ENCODE measurements at regions not wholly inside any gene's neighbourhood (a gene's known extent, or its start where the extent isn't known, plus 50 kb on each side); places are given as distances from the start of the nearest gene placed in this dataset.
"Not testable (repeated sequence)": the region's sequence is repeated elsewhere in the genome, so short reads cannot be mapped to it uniquely, and the experiment has no call there.

GRCh38 chr3:153032891-153033290 is 129.1 kb upstream of the RAP2B start:
- FAIRE-seq: no peak

GRCh38 chr3:153036846-153037245 is 125.2 kb upstream of the RAP2B start:
- no peak for FAIRE-seq

DNA sequence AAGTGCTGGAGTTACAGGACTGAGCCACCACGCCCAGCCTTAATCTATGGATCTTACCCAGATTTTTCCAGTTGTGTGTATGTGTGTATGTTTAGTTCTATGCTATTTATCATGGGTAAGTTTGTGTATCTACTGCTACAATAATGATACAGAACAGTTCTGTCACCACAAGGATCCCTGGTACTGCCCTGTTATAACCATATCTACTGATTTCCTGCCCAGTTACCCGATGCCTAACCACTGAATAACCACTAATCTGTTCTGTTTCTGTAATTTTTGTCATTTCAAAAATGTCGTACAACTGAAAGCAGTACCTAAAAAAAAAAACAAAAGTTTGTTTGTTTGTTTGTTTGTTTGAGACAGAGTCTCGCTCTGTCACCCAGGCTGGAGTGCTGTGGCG is 123.7 kb upstream of the RAP2B start:
- no peak for FAIRE-seq

DNA sequence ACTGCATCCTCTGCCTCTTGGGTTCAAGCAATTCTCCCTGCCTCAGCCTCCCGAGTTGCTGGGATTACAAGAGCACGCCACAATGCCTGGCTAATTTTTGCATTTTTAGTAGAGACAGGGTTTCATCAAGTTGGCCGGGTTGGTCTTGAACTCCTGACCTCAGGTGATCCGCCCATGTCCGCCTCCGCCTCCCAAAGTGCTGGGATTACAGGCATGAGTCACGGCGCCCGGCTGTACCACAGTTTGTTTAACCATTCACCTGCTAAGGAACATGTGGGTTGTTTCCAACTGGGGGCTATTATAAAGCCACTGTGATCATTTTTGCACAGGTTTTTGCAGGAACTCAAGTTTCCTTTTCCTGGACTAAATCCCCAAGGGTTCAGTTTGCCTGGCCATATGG is 123.2 kb upstream of the RAP2B start:
- no peak for FAIRE-seq

DNA sequence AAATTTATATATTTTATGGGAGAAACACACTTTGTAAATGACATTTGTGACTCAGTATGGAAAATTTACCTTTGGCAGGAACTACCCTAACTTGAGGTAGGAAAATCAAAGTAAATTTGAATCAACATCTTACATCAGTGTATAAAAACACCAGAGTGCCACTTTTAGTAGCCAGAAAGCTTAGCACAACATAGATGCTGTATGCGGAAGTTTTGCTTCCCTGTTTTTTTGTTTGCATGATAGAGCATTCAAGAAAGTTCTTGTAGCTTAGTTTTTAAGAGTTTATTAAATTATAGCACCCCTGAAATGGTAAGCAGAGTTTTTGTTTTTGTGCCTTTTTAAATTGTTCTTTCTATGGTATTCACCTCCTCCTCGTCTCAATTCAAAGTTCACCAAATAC is 120.8 kb upstream of the RAP2B start:
- no peak for FAIRE-seq

GRCh38 chr3:153042088-153042487 is 119.9 kb upstream of the RAP2B start:
- no peak for FAIRE-seq

- no peak for FAIRE-seq
Observed at GRCh38 chr3:153043729-153044328, 118.2 kb upstream of the RAP2B start.

- no peak for FAIRE-seq
Observed at GRCh38 chr3:153045150-153045549, 116.9 kb upstream of the RAP2B start.

DNA sequence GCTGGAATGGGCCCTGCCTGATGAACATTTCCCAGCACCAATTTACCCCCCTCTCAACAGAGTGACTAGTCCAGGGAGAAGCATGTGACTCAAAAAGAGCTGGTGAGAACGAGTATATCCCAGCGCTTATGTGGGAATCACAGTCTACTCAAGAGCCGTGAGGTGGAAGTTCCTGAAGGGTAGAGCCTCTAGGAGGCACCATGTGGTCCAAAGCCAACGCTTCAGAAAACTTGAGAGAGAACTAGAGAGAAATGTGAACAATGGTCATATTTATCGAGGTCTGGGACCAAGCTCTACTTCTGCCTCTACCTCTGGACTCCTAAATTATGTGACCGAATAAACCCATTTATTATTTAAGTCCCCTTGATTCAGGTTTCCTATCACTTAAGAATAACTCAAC is 111.0 kb upstream of the RAP2B start:
- FAIRE-seq: no peak

- FAIRE-seq: no peak
Observed at GRCh38 chr3:153051427-153052095, 110.5 kb upstream of the RAP2B start.

- no peak for FAIRE-seq
Observed at GRCh38 chr3:153052096-153052460, 109.9 kb upstream of the RAP2B start.

- FAIRE-seq: no peak
Observed at GRCh38 chr3:153055217-153055616, 106.8 kb upstream of the RAP2B start.

DNA sequence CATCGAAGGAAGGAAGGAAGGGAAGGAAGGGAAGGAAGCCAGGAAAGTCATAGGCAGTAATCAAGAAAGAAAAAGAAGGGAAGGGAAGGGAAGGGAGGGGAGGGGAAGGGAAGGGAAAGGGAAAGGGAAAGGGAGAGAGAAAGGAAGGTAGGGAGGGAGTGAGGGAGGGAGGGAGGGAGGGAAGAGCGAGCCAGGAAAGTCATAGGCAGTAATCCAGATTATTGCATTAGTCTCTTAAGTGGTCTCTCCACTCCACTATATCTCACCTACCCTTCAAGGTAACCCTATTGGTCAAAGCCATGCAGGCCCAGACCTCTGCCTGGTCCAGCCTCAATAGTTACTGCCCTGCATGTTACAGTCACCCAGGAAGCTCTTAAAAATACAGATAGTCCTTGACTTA is 106.2 kb upstream of the RAP2B start:
- no peak for FAIRE-seq

GRCh38 chr3:153058031-153058688 is 103.9 kb upstream of the RAP2B start:
- not testable (repeated sequence) for FAIRE-seq

- FAIRE-seq: no peak
Observed at GRCh38 chr3:153060346-153060745, 101.7 kb upstream of the RAP2B start.

GRCh38 chr3:153061938-153062528 is 100.0 kb upstream of the RAP2B start:
- FAIRE-seq: no peak

- no peak for FAIRE-seq
Observed at GRCh38 chr3:153063337-153063736, 98.7 kb upstream of the RAP2B start.

- FAIRE-seq: no peak
Observed at GRCh38 chr3:153066983-153067382, 95.0 kb upstream of the RAP2B start.

GRCh38 chr3:153069598-153070510 is 92.2 kb upstream of the RAP2B start:
- FAIRE-seq: no peak

- FAIRE-seq: no peak
Observed at GRCh38 chr3:153070511-153070868, 91.5 kb upstream of the RAP2B start.

DNA sequence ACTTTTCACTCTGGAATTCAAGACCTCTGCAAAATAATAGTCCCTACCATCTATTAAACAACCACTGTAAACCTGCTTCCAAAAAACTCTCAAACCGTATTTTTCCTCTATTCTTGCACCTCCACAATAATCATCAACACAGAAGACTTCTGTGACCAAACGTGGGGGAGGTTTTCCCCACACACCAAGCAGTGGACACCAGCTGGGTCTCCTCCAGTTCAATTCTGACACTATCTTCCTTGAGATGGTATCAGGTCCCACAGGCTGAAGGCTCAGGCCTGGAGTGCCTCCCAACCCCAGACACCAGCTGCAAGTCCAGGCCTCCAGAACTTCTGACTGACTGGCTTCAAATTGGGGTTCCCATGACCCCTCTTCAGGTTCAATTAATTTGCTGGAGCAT is 89.6 kb upstream of the RAP2B start:
- no peak for FAIRE-seq

- no peak for FAIRE-seq
Observed at GRCh38 chr3:153072856-153073255, 89.2 kb upstream of the RAP2B start.

DNA sequence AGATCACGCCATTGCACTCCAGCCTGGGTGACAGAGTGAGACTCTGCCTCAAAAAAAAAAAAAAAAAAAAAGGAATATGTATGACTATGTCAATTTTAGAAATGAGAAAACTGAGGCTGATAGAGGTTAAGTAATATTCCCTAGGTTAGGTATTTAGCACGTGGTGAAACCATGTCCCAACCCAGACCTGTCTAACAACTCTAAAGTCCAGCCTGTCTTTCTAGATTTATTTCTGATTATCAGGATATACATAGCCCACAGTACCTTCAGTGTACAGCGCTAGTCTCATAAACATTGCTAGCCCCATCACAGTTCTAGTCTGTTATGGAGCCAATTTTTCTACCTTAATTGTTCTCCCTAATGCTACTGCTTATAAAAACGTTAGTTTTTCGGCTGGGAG is 88.4 kb upstream of the RAP2B start:
- no peak for FAIRE-seq
